Osteoblast (primary cell): ENCODE measurements at regions not wholly inside any gene's neighbourhood (a gene's known extent, or its start where the extent isn't known, plus 50 kb on each side); places are given as distances from the start of the nearest gene placed in this dataset.

Experiments
- DNase-seq: peaks from one replicate; pipeline ENCODE4 v3.0.0; 2011; ENCODE audit warnings: low spot score, mixed read lengths; ENCODE audit not compliant: insufficient read length; ENCODE audit errors: missing footprints
- H2AFZ ChIP-seq: 2 replicates; pipeline ENCODE4 v1.6.0; 2011; ENCODE audit warnings: mild to moderate bottlenecking, low read length
- H3K27ac ChIP-seq: 2 replicates; pipeline ENCODE4 v1.5.1; 2011; ENCODE audit warnings: mild to moderate bottlenecking, low read depth, low read length, moderate library complexity
- H3K27me3 ChIP-seq: 2 replicates; pipeline ENCODE4 v1.6.0; 2012; ENCODE audit warnings: mild to moderate bottlenecking, control low read depth, inconsistent platforms, low read length, moderate library complexity; ENCODE audit not compliant: insufficient read depth
- H3K36me3 ChIP-seq: 2 replicates; pipeline ENCODE4 v1.5.1; 2011; ENCODE audit warnings: mild to moderate bottlenecking, low read length, control low read depth, moderate library complexity; ENCODE audit not compliant: insufficient read depth
- H3K4me1 ChIP-seq: 2 replicates; pipeline ENCODE4 v1.5.1; 2011; ENCODE audit warnings: mild to moderate bottlenecking, low read length, control low read depth, moderate library complexity; ENCODE audit not compliant: insufficient read depth
- H3K4me2 ChIP-seq: 2 replicates; pipeline ENCODE4 v1.6.0; 2011; ENCODE audit warnings: mild to moderate bottlenecking, low read length; ENCODE audit not compliant: insufficient read depth
- H3K4me3 ChIP-seq: fragments of 200-600 bp; sonication (generic); 3 replicates; pipeline ENCODE4 v1.5.1; 2012; ENCODE audit warnings: mild to moderate bottlenecking, low read length, inconsistent platforms; ENCODE audit not compliant: insufficient read depth
- H3K79me2 ChIP-seq: 2 replicates; pipeline ENCODE4 v1.6.0; 2012; ENCODE audit warnings: mild to moderate bottlenecking, low read length, control low read depth, inconsistent platforms; ENCODE audit not compliant: insufficient read depth
- H3K9me3 ChIP-seq: 2 replicates; pipeline ENCODE4 v1.5.1; 2011; ENCODE audit warnings: low read depth, low read length, control low read depth
- H4K20me1 ChIP-seq: 2 replicates; pipeline ENCODE4 v1.6.0; 2012; ENCODE audit warnings: mild to moderate bottlenecking, low read length, control low read depth; ENCODE audit not compliant: insufficient read depth
- TF ChIP-seq, protein P1 (sequence below): IDR thresholded peaks from 2 replicates; pipeline ENCODE4 v1.5.1; 2011; ENCODE audit warnings: mild to moderate bottlenecking, low read depth, low read length, moderate library complexity; ENCODE audit errors: extremely low read depth

DNA sequence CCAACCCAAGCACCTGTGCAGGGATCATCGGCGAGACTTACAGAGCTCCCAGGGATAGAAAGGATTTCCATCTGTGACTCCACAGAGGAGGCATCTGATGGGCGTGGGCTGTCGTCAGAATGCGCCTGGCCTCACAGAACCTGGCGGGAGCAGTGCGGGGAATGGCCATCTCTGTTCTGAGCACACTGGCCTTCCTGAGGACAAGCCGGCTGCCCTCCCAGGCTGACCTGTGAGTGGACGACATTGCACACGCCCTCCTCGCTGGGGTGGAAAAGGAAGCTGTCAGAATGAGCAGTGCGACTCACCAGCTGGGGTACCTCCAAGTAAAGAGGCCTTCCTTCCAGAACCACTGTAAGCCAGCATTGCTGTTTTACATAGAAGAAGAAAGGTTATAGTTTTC is 234.6 kb upstream of the PITRM1 start:
- peak; percentile 76 for DNase-seq
- Histone ChIP-seq H3K27ac (no peak overlapping the region), H3K4me1 (no peaks in the 10 kb centered on the region), H2AFZ (no peak overlapping the region), H3K79me2 (no peaks in the 10 kb centered on the region), H4K20me1 (no peaks in the 10 kb centered on the region), H3K4me2 (no peak overlapping the region), H3K9me3 (no peaks in the 10 kb centered on the region), H3K27me3 (peaks cover 59% of the 10 kb centered on the region), H3K36me3 (no peaks in the 10 kb centered on the region), H3K4me3 (no peak overlapping the region)
- TF ChIP-seq, protein P1, sequence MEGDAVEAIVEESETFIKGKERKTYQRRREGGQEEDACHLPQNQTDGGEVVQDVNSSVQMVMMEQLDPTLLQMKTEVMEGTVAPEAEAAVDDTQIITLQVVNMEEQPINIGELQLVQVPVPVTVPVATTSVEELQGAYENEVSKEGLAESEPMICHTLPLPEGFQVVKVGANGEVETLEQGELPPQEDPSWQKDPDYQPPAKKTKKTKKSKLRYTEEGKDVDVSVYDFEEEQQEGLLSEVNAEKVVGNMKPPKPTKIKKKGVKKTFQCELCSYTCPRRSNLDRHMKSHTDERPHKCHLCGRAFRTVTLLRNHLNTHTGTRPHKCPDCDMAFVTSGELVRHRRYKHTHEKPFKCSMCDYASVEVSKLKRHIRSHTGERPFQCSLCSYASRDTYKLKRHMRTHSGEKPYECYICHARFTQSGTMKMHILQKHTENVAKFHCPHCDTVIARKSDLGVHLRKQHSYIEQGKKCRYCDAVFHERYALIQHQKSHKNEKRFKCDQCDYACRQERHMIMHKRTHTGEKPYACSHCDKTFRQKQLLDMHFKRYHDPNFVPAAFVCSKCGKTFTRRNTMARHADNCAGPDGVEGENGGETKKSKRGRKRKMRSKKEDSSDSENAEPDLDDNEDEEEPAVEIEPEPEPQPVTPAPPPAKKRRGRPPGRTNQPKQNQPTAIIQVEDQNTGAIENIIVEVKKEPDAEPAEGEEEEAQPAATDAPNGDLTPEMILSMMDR, result no peak

DNA sequence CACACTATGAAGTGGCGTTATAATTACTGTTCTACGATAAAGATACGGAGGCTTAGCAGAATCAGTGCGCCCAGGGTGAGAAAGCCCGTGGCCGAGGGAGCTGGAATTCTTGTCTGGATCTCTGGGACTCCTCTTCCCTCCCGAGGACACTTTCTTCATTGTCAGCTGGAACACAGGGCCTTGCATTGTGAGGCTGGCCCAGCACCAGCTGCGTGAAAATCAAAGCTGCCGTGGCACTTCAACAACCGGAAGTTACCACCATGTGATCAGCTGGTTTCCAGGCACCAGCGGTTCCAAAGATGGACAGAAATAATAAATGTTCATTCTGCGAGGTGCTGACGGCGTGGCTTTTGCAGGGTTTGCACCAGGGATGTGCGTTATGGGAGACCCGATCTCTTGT is 234.0 kb upstream of the PITRM1 start:
- Histone ChIP-seq H3K4me2 (no peak overlapping the region), H3K9me3 (no peaks in the 10 kb centered on the region), H3K79me2 (no peaks in the 10 kb centered on the region), H3K27me3 (peaks cover 60% of the 10 kb centered on the region), H3K27ac (no peak overlapping the region), H4K20me1 (no peaks in the 10 kb centered on the region), H3K36me3 (no peaks in the 10 kb centered on the region), H3K4me3 (no peak overlapping the region), H2AFZ (no peak overlapping the region), H3K4me1 (peaks cover 5% of the 10 kb centered on the region)
- peak; percentile 42 for DNase-seq
- TF ChIP-seq, protein P1, result no peak

DNA sequence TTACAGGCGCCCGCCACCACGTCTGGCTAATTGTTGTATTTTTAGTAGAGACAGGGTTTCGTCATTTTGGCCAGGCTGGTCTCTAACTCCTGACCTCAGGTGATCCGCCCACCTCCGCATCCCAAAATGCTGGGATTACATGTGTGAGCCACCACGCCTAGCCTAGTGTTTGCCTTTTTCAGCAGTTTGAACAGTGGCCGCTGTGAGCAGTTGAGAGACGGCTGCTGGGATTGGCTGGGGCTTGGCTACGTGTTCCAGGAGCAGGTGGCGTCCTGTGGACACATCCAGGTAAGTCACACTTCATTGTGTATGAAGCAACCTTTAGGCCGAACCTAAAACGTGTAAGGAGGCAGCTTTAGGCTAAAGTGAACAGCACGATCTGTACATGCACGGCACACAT is 231.8 kb upstream of the PITRM1 start:
- no peak overlapping the region for H3K27ac ChIP-seq
- TF ChIP-seq, protein P1, result no peak
- no peaks in the 10 kb centered on the region for H3K36me3 ChIP-seq
- DNase-seq, result no peak
- H3K4me3 ChIP-seq, result no peak overlapping the region
- no peak overlapping the region for H3K4me2 ChIP-seq
- H4K20me1 ChIP-seq, result no peaks in the 10 kb centered on the region
- H3K4me1 ChIP-seq, result peaks cover 14% of the 10 kb centered on the region
- H3K27me3 ChIP-seq, result peaks cover 48% of the 10 kb centered on the region
- no peak overlapping the region for H2AFZ ChIP-seq
- H3K9me3 ChIP-seq, result no peaks in the 10 kb centered on the region
- no peaks in the 10 kb centered on the region for H3K79me2 ChIP-seq

DNA sequence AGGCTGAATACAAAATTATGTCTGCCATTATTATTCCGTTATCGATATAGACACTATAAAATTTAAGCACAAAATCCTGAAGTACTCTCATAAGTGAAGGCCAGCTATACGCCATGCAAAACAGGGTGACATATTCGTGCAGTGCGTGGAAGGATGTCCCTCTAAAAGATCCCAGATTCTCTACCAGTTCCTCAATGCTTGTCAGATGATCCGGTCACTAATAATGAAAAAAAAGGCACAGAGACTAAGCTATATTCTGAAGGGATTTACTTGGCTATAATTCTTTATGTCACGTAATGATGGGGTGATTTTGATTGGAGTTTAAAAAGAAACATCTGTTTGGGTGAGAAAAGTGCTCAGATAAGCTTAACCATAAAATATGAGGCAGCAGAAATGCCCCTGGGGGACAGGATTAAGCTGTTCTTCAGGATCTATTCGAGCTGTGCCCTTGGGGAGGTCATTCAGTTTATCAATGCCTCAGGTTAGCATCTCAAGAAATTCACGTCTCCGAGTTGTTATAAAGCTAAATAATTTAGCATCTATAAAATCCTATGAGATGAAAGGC is 229.7 kb upstream of the PITRM1 start:
- Histone ChIP-seq H3K27ac (no peak overlapping the region), H3K4me2 (no peak overlapping the region), H3K9me3 (no peaks in the 10 kb centered on the region), H3K27me3 (peaks cover 57% of the 10 kb centered on the region), H2AFZ (no peak overlapping the region), H3K79me2 (no peaks in the 10 kb centered on the region), H4K20me1 (no peaks in the 10 kb centered on the region), H3K36me3 (no peaks in the 10 kb centered on the region), H3K4me1 (peaks cover 14% of the 10 kb centered on the region), H3K4me3 (no peak overlapping the region)
- no peak for DNase-seq
- TF ChIP-seq, protein P1, result no peak
